Skeletal muscle tissue (tissue), 3 donors: ENCODE measurements at regions not wholly inside any gene's neighbourhood (a gene's known extent, or its start where the extent isn't known, plus 50 kb on each side); places are given as distances from the start of the nearest gene placed in this dataset.

ENCODE experiments used
- H3K27ac ChIP-seq: one replicate; pipeline ENCODE4 v1.7.0; 2013; ENCODE audit warnings: mild to moderate bottlenecking, low read depth, low read length, inconsistent platforms
- H3K27me3 ChIP-seq, 3 donors: one replicate each; pipeline ENCODE4 v1.7.0; 2013; ENCODE audit warnings: low read length in 3 of 3; ENCODE audit not compliant: control insufficient read depth in 3 of 3, insufficient read depth in 3 of 3
- H3K36me3 ChIP-seq, 3 donors: one replicate each; pipeline ENCODE4 v1.7.0; 2013; ENCODE audit warnings: low read length in 3 of 3; ENCODE audit not compliant: control insufficient read depth in 3 of 3, insufficient read depth in 3 of 3
- H3K4me1 ChIP-seq, 3 donors: one replicate each; pipeline ENCODE4 v1.7.0; 2013; ENCODE audit warnings: low read length in 3 of 3, mild to moderate bottlenecking in 3 of 3; ENCODE audit not compliant: control insufficient read depth in 3 of 3, insufficient read depth in 3 of 3
- H3K4me3 ChIP-seq, 3 donors: one replicate each; pipeline ENCODE4 v1.7.0; 2013; ENCODE audit warnings: low read length in 3 of 3
- H3K9ac ChIP-seq, 3 donors: one replicate each; pipeline ENCODE4 v1.7.0; 2013; ENCODE audit warnings: low read length in 3 of 3, mild to moderate bottlenecking in 3 of 3, moderate library complexity in 2 of 3, low read depth in 1 of 3
- H3K9me3 ChIP-seq, 3 donors: one replicate each; pipeline ENCODE4 v1.7.0; 2013; ENCODE audit warnings: low read length in 3 of 3; ENCODE audit not compliant: control insufficient read depth in 3 of 3
- donor health status: Osteomylitis.

DNA sequence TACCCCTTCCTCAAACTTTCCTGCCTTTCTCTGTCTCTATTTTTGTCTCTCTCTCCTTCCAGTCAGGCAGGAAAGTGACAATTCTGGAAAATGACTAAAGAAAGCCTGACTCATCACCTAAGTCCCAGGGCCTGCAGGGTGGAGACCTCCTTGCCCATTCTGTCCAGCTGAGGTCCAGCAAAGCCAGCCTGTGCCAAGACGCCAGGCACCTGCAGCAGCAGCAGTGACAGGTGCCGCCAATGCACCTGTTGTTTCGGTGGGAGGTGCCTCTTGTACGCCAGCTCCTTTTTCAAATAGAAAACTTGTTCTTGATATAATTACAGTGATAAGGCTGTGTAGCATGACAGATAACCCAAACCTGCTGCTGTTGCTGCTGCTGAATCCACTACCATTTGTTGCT is 501.3 kb downstream of the NTRK3 start:
- Histone ChIP-seq H3K4me3 (no peak overlapping the region), H3K27me3 (no peaks in the 10 kb centered on the region), H3K27ac (no peak overlapping the region), H3K4me1 (peaks cover 0 to 9% (median 6%) of the 10 kb centered on the region in 3 donors), H3K36me3 (no peaks in the 10 kb centered on the region), H3K9ac (no peak overlapping the region), H3K9me3 (no peaks in the 10 kb centered on the region)

DNA sequence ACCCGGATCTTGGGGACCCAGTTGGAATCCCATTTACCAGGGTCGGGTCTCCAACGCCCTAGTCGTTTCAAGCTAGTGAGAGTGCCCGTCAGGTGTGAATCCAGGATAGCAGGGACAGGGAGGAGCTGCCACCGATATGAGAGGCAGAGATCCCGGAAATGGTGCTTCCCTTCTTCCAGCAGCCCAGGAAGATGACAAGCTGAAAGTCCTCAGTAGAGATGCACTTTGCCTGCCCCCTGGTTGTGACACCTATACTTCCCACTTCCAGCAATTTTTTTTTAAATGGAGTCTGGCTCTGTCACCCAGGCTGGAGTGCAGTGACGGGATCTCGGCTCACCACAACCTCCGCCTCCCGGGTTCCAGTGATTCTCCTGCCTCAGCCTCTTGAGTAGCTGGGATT is 503.0 kb downstream of the NTRK3 start:
- peaks cover 0 to 6% (median 6%) of the 10 kb centered on the region in 3 donors for H3K4me1 ChIP-seq
- no peak overlapping the region for H3K27ac ChIP-seq
- H3K9ac ChIP-seq: no peak overlapping the region
- no peak overlapping the region for H3K4me3 ChIP-seq
- no peaks in the 10 kb centered on the region for H3K27me3 ChIP-seq
- H3K9me3 ChIP-seq: no peaks in the 10 kb centered on the region
- no peaks in the 10 kb centered on the region for H3K36me3 ChIP-seq

DNA sequence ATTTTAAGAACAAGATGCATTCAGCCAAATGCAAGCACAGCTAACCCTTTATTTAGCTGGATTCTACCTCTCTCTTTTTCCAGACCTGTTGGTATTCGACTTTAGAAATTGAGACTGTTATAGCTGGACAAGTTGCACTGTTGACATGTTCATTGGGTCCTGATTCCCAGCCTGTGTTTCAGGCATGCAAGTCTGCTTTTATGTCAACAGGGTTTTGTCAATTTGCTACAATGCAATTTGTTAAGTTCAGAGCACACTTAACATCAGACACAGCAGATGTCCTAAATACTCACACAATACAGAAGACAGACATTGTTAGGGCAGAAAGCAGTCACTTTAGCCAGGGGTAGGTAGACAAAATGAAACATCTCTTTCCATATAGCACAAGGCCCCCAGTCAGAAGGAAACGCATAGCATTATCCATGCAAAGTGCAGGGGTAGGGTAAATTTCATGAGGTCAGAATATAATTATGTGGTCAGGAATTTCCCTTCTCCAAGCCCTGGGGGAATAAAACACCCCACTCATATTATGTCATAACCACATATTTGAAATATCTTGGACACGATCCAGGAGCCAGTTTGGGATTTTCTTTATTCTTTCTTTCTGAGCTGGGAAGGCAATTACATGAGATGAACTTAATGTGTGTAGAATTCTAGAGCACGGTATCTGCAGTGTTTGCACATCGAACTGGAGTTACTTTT is 504.1 kb downstream of the NTRK3 start:
- H3K9me3 ChIP-seq: no peaks in the 10 kb centered on the region
- H3K4me3 ChIP-seq: no peak overlapping the region
- no peak overlapping the region for H3K9ac ChIP-seq
- H3K36me3 ChIP-seq: no peaks in the 10 kb centered on the region
- peaks cover 0 to 6% (median 5%) of the 10 kb centered on the region in 3 donors for H3K4me1 ChIP-seq
- no peaks in the 10 kb centered on the region for H3K27me3 ChIP-seq
- no peak overlapping the region for H3K27ac ChIP-seq

GRCh38 chr15:87748483-87748882 is 508.1 kb downstream of the NTRK3 start:
- H3K27me3 ChIP-seq: no peaks in the 10 kb centered on the region
- no peaks in the 10 kb centered on the region for H3K36me3 ChIP-seq
- H3K9me3 ChIP-seq: no peaks in the 10 kb centered on the region
- no peak overlapping the region for H3K4me3 ChIP-seq
- H3K9ac ChIP-seq: no peak overlapping the region
- no peak overlapping the region for H3K27ac ChIP-seq
- H3K4me1 ChIP-seq: peaks cover 0 to 6% (median 5%) of the 10 kb centered on the region in 3 donors

DNA sequence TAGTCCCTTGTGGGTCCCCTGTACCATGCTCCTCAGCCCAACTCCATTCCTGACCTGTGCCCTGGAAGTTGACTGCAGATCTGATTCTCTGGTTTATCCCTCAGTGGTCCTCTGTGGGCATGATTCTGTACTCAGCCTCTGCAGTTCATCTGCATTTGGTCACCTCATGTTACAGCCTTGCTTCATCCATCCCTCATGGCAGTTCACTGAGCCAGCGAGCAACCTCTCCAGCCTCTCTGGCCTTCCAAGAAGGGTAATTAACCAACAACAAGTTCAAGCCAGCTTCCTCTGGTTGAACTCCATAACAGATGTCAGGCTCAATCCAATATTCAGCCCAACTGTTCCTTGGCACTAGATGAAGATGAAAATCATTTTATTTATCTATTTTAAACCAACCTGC is 509.5 kb downstream of the NTRK3 start:
- no peaks in the 10 kb centered on the region for H3K9me3 ChIP-seq
- H3K27ac ChIP-seq: no peak overlapping the region
- H3K9ac ChIP-seq: no peak overlapping the region
- H3K36me3 ChIP-seq: no peaks in the 10 kb centered on the region
- no peaks in the 10 kb centered on the region for H3K27me3 ChIP-seq
- peaks cover 0 to under 1% (median under 1%) of the 10 kb centered on the region in 3 donors for H3K4me1 ChIP-seq
- no peak overlapping the region for H3K4me3 ChIP-seq

GRCh38 chr15:87746333-87746732 is 510.2 kb downstream of the NTRK3 start:
- H3K9ac ChIP-seq: no peak overlapping the region
- no peaks in the 10 kb centered on the region for H3K9me3 ChIP-seq
- no peaks in the 10 kb centered on the region for H3K36me3 ChIP-seq
- no peak overlapping the region for H3K27ac ChIP-seq
- no peaks in the 10 kb centered on the region for H3K4me1 ChIP-seq
- H3K27me3 ChIP-seq: no peaks in the 10 kb centered on the region
- H3K4me3 ChIP-seq: no peak overlapping the region

- Histone ChIP-seq H3K4me3 (no peak overlapping the region), H3K27ac (no peak overlapping the region), H3K9ac (no peak overlapping the region), H3K9me3 (no peaks in the 10 kb centered on the region), H3K4me1 (no peaks in the 10 kb centered on the region), H3K36me3 (no peaks in the 10 kb centered on the region), H3K27me3 (no peaks in the 10 kb centered on the region)
Measured at GRCh38 chr15:87744815-87745214, 511.7 kb downstream of the NTRK3 start.

DNA sequence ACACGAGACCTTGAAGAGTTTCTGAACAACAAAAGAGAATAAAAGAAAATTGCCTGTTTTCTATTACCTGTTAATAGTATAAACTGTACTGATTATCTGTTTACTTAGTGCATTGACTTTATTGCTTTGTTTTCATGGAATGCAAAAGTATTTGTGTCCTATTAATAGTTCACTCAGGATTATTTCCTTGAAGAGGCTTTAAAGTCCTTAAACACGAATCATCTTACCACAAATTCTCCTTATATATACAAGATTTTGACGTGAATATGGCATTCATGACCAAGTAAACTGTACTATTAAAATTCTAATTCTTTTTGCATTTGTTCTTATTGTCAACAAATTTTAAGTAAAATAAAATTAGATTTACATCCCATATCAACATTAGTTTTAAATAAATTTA is 513.0 kb downstream of the NTRK3 start:
- no peak overlapping the region for H3K9ac ChIP-seq
- H3K36me3 ChIP-seq: no peaks in the 10 kb centered on the region
- H3K27ac ChIP-seq: no peak overlapping the region
- H3K4me1 ChIP-seq: no peaks in the 10 kb centered on the region
- H3K27me3 ChIP-seq: no peaks in the 10 kb centered on the region
- no peak overlapping the region for H3K4me3 ChIP-seq
- H3K9me3 ChIP-seq: no peaks in the 10 kb centered on the region

DNA sequence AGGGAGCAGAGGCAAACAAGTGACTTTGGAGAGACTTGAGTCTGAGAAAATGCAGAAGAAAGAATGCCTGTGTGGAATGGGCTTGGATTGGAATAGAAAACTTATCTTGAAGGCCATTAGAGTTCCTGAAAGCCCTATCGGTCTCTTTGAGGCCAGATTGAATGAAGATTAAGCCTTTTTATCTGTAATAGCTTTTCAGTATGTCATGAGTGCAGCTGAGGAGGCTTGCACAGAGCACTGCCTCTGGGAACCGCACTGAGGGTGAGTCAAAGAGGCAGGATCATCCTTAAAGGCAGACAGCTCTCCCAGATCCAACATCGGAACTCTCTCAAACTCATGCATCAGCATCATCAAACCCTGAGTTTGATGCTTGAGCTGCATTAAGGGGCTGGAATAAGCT is 515.2 kb downstream of the NTRK3 start:
- Histone ChIP-seq H3K4me1 (no peaks in the 10 kb centered on the region), H3K27ac (no peak overlapping the region), H3K36me3 (no peaks in the 10 kb centered on the region), H3K27me3 (no peaks in the 10 kb centered on the region), H3K4me3 (no peak overlapping the region), H3K9ac (no peak overlapping the region), H3K9me3 (no peaks in the 10 kb centered on the region)

DNA sequence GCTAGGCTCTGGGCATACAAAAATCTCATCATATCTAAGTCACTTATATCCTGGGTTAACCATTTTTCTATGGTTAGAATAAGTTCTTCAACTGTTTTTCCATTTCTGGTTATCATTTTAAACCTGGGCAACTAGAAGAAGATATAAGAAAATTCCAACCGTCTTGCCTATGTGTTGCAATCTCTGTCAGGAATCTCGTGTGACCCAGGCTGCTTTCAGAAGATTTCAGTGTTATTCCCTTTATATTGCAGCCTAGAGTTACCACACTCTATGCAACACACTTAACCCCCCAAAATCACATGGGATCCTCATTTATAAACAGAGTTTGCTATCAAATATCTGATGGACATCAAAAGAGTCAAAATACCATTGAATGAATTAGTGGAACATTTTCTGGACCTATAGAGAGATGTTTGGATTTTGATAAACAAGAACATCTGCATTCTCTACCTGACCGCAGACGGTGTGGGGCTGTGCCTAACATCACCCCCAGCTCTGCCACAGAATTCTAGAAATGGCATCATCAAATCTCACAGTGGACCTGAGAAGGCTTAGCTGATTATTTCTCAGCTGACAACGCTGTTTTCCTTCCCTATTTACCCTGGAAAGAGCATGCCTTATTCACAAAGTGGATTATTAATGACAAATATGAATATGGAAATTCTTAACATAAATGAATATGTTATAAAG is 515.7 kb downstream of the NTRK3 start:
- H3K36me3 ChIP-seq: no peaks in the 10 kb centered on the region
- H3K4me3 ChIP-seq: no peak overlapping the region
- no peaks in the 10 kb centered on the region for H3K9me3 ChIP-seq
- H3K27ac ChIP-seq: no peak overlapping the region
- H3K9ac ChIP-seq: no peak overlapping the region
- no peaks in the 10 kb centered on the region for H3K27me3 ChIP-seq
- H3K4me1 ChIP-seq: no peaks in the 10 kb centered on the region
